ENCODE measurements at regions not wholly inside any gene's neighbourhood (a gene's known extent, or its start where the extent isn't known, plus 50 kb on each side); places are given as distances from the start of the nearest gene placed in this dataset.

DNA sequence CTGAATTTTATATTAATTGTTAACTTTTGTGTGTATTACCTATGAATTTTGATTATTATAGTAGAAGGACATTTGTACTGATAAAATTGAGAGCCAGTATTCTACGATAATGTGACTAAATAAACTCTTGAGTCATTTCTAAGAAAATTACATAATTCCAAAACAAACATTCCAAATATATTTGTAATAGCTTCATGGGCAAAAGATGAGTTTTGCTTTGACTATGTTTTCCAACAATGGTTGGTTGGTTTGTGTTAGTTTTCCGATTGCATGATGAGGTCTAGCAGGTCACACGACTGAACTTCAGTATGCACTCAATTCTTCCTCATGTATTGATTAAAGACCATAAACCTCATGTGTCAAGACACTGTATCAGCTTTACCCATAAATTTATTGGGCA is 71.7 kb upstream of the WDR75 start:
- TF ChIP-seq EZH2 (IDR thresholded peaks at IDR 0.05; ENCODE audit: low read length), result no peak
- TF ChIP-seq, protein P1, sequence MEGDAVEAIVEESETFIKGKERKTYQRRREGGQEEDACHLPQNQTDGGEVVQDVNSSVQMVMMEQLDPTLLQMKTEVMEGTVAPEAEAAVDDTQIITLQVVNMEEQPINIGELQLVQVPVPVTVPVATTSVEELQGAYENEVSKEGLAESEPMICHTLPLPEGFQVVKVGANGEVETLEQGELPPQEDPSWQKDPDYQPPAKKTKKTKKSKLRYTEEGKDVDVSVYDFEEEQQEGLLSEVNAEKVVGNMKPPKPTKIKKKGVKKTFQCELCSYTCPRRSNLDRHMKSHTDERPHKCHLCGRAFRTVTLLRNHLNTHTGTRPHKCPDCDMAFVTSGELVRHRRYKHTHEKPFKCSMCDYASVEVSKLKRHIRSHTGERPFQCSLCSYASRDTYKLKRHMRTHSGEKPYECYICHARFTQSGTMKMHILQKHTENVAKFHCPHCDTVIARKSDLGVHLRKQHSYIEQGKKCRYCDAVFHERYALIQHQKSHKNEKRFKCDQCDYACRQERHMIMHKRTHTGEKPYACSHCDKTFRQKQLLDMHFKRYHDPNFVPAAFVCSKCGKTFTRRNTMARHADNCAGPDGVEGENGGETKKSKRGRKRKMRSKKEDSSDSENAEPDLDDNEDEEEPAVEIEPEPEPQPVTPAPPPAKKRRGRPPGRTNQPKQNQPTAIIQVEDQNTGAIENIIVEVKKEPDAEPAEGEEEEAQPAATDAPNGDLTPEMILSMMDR (optimal IDR thresholded peaks at IDR 0.05 in 1 of 3, IDR thresholded peaks at IDR 0.05 in 1 of 3, conservative IDR thresholded peaks at IDR 0.05 in 1 of 3; ENCODE audit: extremely low read depth in 1 of 3, insufficient read depth in 2 of 3, low read length in 3 of 3), result no peak

Data from keratinocyte (primary cell).